GM12872 (cell line): ENCODE measurements at regions not wholly inside any gene's neighbourhood (a gene's known extent, or its start where the extent isn't known, plus 50 kb on each side); places are given as distances from the start of the nearest gene placed in this dataset.

ENCODE experiments used
- TF ChIP-seq, protein P1 (sequence below): IDR thresholded peaks from 3 replicates; pipeline ENCODE4 v1.5.1; 2011; ENCODE audit warnings: low read depth, mild to moderate bottlenecking, low read length, moderate library complexity; ENCODE audit not compliant: insufficient read depth

- TF ChIP-seq, protein P1, sequence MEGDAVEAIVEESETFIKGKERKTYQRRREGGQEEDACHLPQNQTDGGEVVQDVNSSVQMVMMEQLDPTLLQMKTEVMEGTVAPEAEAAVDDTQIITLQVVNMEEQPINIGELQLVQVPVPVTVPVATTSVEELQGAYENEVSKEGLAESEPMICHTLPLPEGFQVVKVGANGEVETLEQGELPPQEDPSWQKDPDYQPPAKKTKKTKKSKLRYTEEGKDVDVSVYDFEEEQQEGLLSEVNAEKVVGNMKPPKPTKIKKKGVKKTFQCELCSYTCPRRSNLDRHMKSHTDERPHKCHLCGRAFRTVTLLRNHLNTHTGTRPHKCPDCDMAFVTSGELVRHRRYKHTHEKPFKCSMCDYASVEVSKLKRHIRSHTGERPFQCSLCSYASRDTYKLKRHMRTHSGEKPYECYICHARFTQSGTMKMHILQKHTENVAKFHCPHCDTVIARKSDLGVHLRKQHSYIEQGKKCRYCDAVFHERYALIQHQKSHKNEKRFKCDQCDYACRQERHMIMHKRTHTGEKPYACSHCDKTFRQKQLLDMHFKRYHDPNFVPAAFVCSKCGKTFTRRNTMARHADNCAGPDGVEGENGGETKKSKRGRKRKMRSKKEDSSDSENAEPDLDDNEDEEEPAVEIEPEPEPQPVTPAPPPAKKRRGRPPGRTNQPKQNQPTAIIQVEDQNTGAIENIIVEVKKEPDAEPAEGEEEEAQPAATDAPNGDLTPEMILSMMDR, result no peak
These were observed 119.3 kb upstream of the SESTD1 start for GRCh38 chr2:179383975-179384374.

- TF ChIP-seq, protein P1, result no peak
These were observed 112.7 kb upstream of the SESTD1 start for GRCh38 chr2:179377296-179377695.

DNA sequence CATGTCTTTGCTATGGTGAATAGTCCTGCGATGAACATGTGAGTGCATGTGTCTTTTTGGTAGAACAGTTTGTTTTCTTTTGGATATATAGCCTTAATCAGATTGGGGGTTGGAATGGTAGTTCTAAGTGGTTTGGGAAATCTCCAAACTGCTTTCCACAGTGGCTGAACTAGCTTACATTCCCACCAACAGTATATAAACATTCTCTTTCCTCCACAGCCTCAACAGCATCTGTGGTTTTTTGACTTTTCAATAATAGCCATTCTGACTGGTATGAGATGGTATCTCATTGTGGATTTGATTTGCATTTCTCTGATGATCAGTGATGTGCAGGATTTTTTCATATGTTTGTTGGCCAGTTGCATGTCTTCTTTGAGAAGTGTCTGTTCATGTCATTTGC, 112.2 kb upstream of the SESTD1 start:
- TF ChIP-seq, protein P1, result no peak

GRCh38 chr2:179373816-179374215, 109.2 kb upstream of the SESTD1 start:
- TF ChIP-seq, protein P1, result no peak

GRCh38 chr2:179355881-179356280, 91.2 kb upstream of the SESTD1 start:
- TF ChIP-seq, protein P1, result no peak

DNA sequence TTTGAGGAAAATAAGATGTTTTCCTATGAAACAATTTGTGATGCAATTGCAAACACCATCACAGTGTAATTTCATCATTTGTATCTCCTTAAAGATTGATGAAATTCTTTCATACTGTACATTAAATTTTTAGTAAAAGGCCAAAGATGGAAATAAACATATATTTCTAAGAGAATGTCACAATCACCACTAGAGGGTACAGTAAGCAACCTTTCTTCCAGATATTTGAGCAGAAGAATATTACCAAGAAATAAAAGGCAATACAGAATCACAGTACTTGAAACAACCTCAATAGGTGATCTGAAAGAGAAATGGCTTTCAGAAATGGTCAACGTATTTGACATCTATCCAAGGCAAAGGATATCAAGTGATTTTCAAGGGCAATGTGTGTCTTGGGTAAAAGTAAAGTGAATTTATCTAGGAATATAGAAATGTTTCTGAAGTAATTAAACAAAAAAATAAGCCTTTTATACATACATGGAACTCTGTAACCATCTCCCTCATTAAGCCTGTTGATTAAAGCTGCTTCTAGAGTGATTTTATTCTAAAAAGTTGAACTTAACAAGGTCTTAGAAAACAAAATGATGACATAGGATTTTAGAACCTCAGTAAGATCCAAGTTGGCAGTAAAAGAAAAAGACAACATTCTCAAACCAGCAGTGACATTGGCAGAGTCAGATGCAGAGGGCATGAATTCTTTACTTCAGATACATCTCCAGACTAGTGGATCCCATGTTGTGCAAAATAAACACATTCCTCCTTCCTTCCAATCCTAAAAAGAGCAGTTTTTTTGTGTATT, 90.3 kb upstream of the SESTD1 start:
- TF ChIP-seq, protein P1, result 0 out of 3 replicates have a peak, but pooled peaks have one; percentile 13

DNA sequence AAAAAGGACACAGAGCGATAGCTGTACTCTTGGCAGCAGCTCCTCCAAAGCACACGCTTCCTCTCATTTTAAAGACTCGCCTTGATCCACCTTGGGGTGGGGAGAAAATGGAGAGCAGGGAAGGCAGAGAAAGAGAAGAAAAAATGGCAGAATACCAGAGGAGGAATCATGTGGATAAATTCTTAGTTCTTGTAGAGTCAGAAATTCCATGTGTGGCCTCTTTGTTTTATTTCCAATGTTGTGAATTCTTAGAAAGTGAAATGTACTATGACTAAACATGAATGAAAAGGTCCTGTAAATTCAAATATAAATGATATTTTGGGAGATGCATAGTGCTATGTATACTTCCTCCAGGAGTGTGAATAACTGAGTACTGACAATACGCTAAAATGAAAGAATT, 89.7 kb upstream of the SESTD1 start:
- TF ChIP-seq, protein P1, result no peak
